ENCODE measurements at regions not wholly inside any gene's neighbourhood (a gene's known extent, or its start where the extent isn't known, plus 50 kb on each side); places are given as distances from the start of the nearest gene placed in this dataset.

- Histone ChIP-seq H3K27ac (ENCODE audit: insufficient read depth, low read depth, low read length, poor library complexity, severe bottlenecking) (peak overlapping the region; percentile 38), H3K9me3 (ENCODE audit: control insufficient read depth, low read length) (no peaks in the 10 kb centered on the region), H3K27me3 (ENCODE audit: control insufficient read depth, insufficient read depth, low read length, poor library complexity, severe bottlenecking) (no peaks in the 10 kb centered on the region), H3K4me3 (ENCODE audit: insufficient read depth, low read depth, low read length) (no peak overlapping the region), H3K36me3 (ENCODE audit: control insufficient read depth, insufficient read depth, low read length) (no peaks in the 10 kb centered on the region), H3K4me1 (ENCODE audit: control insufficient read depth, insufficient read depth, low read length) (no peaks in the 10 kb centered on the region)
- 84 to 85% methylated on average over 5 of the region's 5 CpGs for WGBS, 2 experiments
These were observed 232.4 kb upstream of the AJAP1 start for GRCh38 chr1:4421986-4422385.

- Histone ChIP-seq H3K4me3 (ENCODE audit: insufficient read depth, low read depth, low read length) (no peak overlapping the region), H3K36me3 (ENCODE audit: control insufficient read depth, insufficient read depth, low read length) (no peaks in the 10 kb centered on the region), H3K27ac (ENCODE audit: insufficient read depth, low read depth, low read length, poor library complexity, severe bottlenecking) (peak overlapping the region; percentile 30), H3K27me3 (ENCODE audit: control insufficient read depth, insufficient read depth, low read length, poor library complexity, severe bottlenecking) (no peaks in the 10 kb centered on the region), H3K9me3 (ENCODE audit: control insufficient read depth, low read length) (no peaks in the 10 kb centered on the region), H3K4me1 (ENCODE audit: control insufficient read depth, insufficient read depth, low read length) (no peaks in the 10 kb centered on the region)
- WGBS, 2 experiments = 79 to 80% methylated on average over 18 of the region's 18 CpGs
These were observed 231.7 kb upstream of the AJAP1 start for GRCh38 chr1:4422504-4423289.

- no peaks in the 10 kb centered on the region for H3K27me3 ChIP-seq (ENCODE audit: control insufficient read depth, insufficient read depth, low read length, poor library complexity, severe bottlenecking)
- no peak overlapping the region for H3K4me3 ChIP-seq (ENCODE audit: insufficient read depth, low read depth, low read length)
- H3K4me1 ChIP-seq (ENCODE audit: control insufficient read depth, insufficient read depth, low read length) = no peaks in the 10 kb centered on the region
- no peaks in the 10 kb centered on the region for H3K36me3 ChIP-seq (ENCODE audit: control insufficient read depth, insufficient read depth, low read length)
- H3K27ac ChIP-seq (ENCODE audit: insufficient read depth, low read depth, low read length, poor library complexity, severe bottlenecking) = no peak overlapping the region
- 92 to 95% methylated on average over 8 of the region's 8 CpGs for WGBS, 2 experiments
- H3K9me3 ChIP-seq (ENCODE audit: control insufficient read depth, low read length) = no peaks in the 10 kb centered on the region
These were observed 230.2 kb upstream of the AJAP1 start for GRCh38 chr1:4424254-4424653.

GRCh38 chr1:4424766-4425165 is 229.6 kb upstream of the AJAP1 start:
- Histone ChIP-seq H3K27ac (ENCODE audit: insufficient read depth, low read depth, low read length, poor library complexity, severe bottlenecking) (no peak overlapping the region), H3K9me3 (ENCODE audit: control insufficient read depth, low read length) (no peaks in the 10 kb centered on the region), H3K4me1 (ENCODE audit: control insufficient read depth, insufficient read depth, low read length) (no peaks in the 10 kb centered on the region), H3K36me3 (ENCODE audit: control insufficient read depth, insufficient read depth, low read length) (no peaks in the 10 kb centered on the region), H3K4me3 (ENCODE audit: insufficient read depth, low read depth, low read length) (no peak overlapping the region), H3K27me3 (ENCODE audit: control insufficient read depth, insufficient read depth, low read length, poor library complexity, severe bottlenecking) (no peaks in the 10 kb centered on the region)
- WGBS, 2 experiments = 92 to 93% methylated on average over 10 of the region's 10 CpGs

GRCh38 chr1:4425892-4426291 is 228.5 kb upstream of the AJAP1 start:
- H3K4me1 ChIP-seq (ENCODE audit: control insufficient read depth, insufficient read depth, low read length) = no peaks in the 10 kb centered on the region
- 79 to 81% methylated on average over 11 of the region's 11 CpGs for WGBS, 2 experiments
- H3K9me3 ChIP-seq (ENCODE audit: control insufficient read depth, low read length) = no peaks in the 10 kb centered on the region
- H3K36me3 ChIP-seq (ENCODE audit: control insufficient read depth, insufficient read depth, low read length) = no peaks in the 10 kb centered on the region
- H3K27me3 ChIP-seq (ENCODE audit: control insufficient read depth, insufficient read depth, low read length, poor library complexity, severe bottlenecking) = no peaks in the 10 kb centered on the region
- no peak overlapping the region for H3K27ac ChIP-seq (ENCODE audit: insufficient read depth, low read depth, low read length, poor library complexity, severe bottlenecking)
- H3K4me3 ChIP-seq (ENCODE audit: insufficient read depth, low read depth, low read length) = no peak overlapping the region

GRCh38 chr1:4428711-4429110 is 225.7 kb upstream of the AJAP1 start:
- Histone ChIP-seq H3K36me3 (ENCODE audit: control insufficient read depth, insufficient read depth, low read length) (no peaks in the 10 kb centered on the region), H3K27ac (ENCODE audit: insufficient read depth, low read depth, low read length, poor library complexity, severe bottlenecking) (no peak overlapping the region), H3K9me3 (ENCODE audit: control insufficient read depth, low read length) (no peaks in the 10 kb centered on the region), H3K4me3 (ENCODE audit: insufficient read depth, low read depth, low read length) (no peak overlapping the region), H3K4me1 (ENCODE audit: control insufficient read depth, insufficient read depth, low read length) (no peaks in the 10 kb centered on the region), H3K27me3 (ENCODE audit: control insufficient read depth, insufficient read depth, low read length, poor library complexity, severe bottlenecking) (no peaks in the 10 kb centered on the region)

GRCh38 chr1:4430406-4431365 is 223.7 kb upstream of the AJAP1 start:
- H3K36me3 ChIP-seq (ENCODE audit: control insufficient read depth, insufficient read depth, low read length) = no peaks in the 10 kb centered on the region
- no peaks in the 10 kb centered on the region for H3K4me1 ChIP-seq (ENCODE audit: control insufficient read depth, insufficient read depth, low read length)
- H3K27ac ChIP-seq (ENCODE audit: insufficient read depth, low read depth, low read length, poor library complexity, severe bottlenecking) = no peak overlapping the region
- H3K9me3 ChIP-seq (ENCODE audit: control insufficient read depth, low read length) = no peaks in the 10 kb centered on the region
- H3K4me3 ChIP-seq (ENCODE audit: insufficient read depth, low read depth, low read length) = no peak overlapping the region
- 91% methylated on average over 10 of the region's 10 CpGs for WGBS, 2 experiments
- no peaks in the 10 kb centered on the region for H3K27me3 ChIP-seq (ENCODE audit: control insufficient read depth, insufficient read depth, low read length, poor library complexity, severe bottlenecking)

- H3K4me1 ChIP-seq (ENCODE audit: control insufficient read depth, insufficient read depth, low read length) = no peaks in the 10 kb centered on the region
- H3K36me3 ChIP-seq (ENCODE audit: control insufficient read depth, insufficient read depth, low read length) = no peaks in the 10 kb centered on the region
- H3K27ac ChIP-seq (ENCODE audit: insufficient read depth, low read depth, low read length, poor library complexity, severe bottlenecking) = no peak overlapping the region
- no peaks in the 10 kb centered on the region for H3K9me3 ChIP-seq (ENCODE audit: control insufficient read depth, low read length)
- WGBS, 2 experiments = 83 to 86% methylated on average over 6 of the region's 6 CpGs
- no peaks in the 10 kb centered on the region for H3K27me3 ChIP-seq (ENCODE audit: control insufficient read depth, insufficient read depth, low read length, poor library complexity, severe bottlenecking)
- no peak overlapping the region for H3K4me3 ChIP-seq (ENCODE audit: insufficient read depth, low read depth, low read length)
These were observed 222.9 kb upstream of the AJAP1 start for GRCh38 chr1:4431491-4431890.

- 93% methylated on average over 7 of the region's 7 CpGs for WGBS, 2 experiments
- Histone ChIP-seq H3K4me3 (ENCODE audit: insufficient read depth, low read depth, low read length) (no peak overlapping the region), H3K27me3 (ENCODE audit: control insufficient read depth, insufficient read depth, low read length, poor library complexity, severe bottlenecking) (no peaks in the 10 kb centered on the region)
These were observed 221.3 kb upstream of the AJAP1 start for GRCh38 chr1:4433075-4433474.

GRCh38 chr1:4444086-4444485 is 210.3 kb upstream of the AJAP1 start:
- WGBS, 2 experiments = 70 to 82% methylated on average over 5 of the region's 5 CpGs
- H3K27ac ChIP-seq (ENCODE audit: insufficient read depth, low read depth, low read length, poor library complexity, severe bottlenecking) = no peak overlapping the region
- H3K4me1 ChIP-seq (ENCODE audit: control insufficient read depth, insufficient read depth, low read length) = peaks cover 12% of the 10 kb centered on the region

More at GRCh38 chr1:4433075-4433474, 221.3 kb upstream of the AJAP1 start:
- Histone ChIP-seq H3K9me3 (ENCODE audit: control insufficient read depth, low read length) (no peaks in the 10 kb centered on the region), H3K27ac (ENCODE audit: insufficient read depth, low read depth, low read length, poor library complexity, severe bottlenecking) (no peak overlapping the region), H3K4me1 (ENCODE audit: control insufficient read depth, insufficient read depth, low read length) (no peaks in the 10 kb centered on the region), H3K36me3 (ENCODE audit: control insufficient read depth, insufficient read depth, low read length) (no peaks in the 10 kb centered on the region)

More at GRCh38 chr1:4444086-4444485, 210.3 kb upstream of the AJAP1 start:
- Histone ChIP-seq H3K4me3 (ENCODE audit: insufficient read depth, low read depth, low read length) (no peak overlapping the region), H3K9me3 (ENCODE audit: control insufficient read depth, low read length) (no peaks in the 10 kb centered on the region), H3K36me3 (ENCODE audit: control insufficient read depth, insufficient read depth, low read length) (no peaks in the 10 kb centered on the region), H3K27me3 (ENCODE audit: control insufficient read depth, insufficient read depth, low read length, poor library complexity, severe bottlenecking) (no peaks in the 10 kb centered on the region)
